NCI-H446 treated with DMSO at 0.1 percent for 48 hours (cell line): ENCODE measurements at regions not wholly inside any gene's neighbourhood (a gene's known extent, or its start where the extent isn't known, plus 50 kb on each side); places are given as distances from the start of the nearest gene placed in this dataset.
A peak's percentile ranks its signal among the peaks of the same experiment; 100 is the strongest.
"Not testable (repeated sequence)": the region's sequence is repeated elsewhere in the genome, so short reads cannot be mapped to it uniquely, and the experiment has no call there.

Source experiments
- DNase-seq: peaks from one replicate; lab custom pipeline; 2025; lab: John Stamatoyannopoulos, UW

DNA sequence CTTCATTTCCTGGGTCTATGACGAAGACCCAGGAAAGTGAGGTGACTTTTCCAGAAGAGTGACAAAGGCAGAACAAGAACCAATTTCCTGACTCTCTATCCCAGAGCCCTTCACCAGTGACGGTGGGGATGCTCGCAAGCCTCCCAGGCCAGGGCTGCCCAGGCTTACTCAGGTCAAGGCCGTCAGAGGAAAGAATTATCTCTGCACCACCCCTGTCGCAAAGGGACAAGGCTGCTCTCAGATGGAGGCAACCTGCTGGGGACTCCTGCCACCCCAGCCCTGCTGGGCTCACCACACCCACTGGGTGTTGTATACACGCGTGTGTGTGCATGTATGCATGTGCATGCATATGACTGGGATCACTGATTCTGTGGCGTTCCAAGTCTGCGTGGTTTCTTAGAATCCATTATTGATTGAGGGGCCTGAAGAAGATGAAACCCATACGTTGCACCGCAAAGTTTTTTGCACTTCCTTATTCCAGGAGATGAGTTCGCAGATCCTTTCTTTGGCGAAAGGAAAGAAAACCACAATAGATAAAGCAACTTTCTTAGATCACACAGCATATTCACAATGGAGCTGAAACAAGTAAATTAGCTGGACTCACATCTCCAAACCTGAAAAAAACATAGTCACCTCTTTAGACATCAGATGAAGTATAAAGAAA is 255.8 kb downstream of the RHOU start:
- DNase-seq = no peak

DNA sequence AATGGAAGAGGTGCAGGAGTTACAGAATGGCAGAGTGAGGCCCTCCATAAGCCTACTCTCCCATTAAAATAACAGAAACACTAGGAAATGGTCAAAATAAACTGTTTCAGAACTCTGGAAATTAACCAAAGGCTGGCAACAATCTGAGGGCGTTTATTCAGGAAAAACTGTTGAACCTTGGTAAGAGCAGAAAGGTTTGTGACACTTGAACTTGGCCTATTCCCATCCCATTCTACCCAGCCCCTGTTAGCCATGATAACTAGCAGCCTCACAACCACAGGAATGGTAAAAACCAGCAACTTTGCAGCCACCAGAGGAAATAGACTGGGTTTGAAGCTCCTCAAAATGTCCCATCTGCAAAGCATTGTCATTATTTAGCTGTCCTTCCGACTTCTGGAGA is 256.8 kb downstream of the RHOU start:
- DNase-seq = no peak

DNA sequence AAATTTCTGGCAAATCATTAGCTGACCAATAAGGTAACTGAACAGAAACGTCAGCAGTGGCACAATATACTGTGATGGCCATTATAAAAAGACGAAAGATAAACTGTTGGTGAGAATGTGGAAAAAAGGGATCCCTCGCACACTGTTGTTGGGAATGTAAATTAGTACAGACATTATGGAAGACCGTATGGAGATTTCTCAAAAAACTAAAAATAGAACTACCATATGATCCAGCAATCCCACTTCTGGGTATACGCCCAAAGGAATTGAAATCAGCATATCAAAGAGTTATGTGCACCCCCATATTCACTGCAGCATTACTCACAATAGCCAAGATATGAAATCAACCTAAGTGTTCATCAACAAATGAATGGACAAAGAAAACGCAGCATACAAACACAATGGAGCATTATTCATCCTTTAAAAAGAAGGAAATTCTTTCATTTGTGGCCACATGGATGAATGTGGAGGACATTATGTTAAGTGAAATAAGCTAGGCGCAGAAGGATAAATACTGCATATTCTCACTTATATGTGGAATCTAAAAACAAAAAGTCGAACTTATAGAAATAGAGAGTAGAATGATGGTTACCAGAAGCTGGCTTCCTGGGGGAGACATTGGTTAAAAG is 257.7 kb downstream of the RHOU start:
- DNase-seq = no peak

DNA sequence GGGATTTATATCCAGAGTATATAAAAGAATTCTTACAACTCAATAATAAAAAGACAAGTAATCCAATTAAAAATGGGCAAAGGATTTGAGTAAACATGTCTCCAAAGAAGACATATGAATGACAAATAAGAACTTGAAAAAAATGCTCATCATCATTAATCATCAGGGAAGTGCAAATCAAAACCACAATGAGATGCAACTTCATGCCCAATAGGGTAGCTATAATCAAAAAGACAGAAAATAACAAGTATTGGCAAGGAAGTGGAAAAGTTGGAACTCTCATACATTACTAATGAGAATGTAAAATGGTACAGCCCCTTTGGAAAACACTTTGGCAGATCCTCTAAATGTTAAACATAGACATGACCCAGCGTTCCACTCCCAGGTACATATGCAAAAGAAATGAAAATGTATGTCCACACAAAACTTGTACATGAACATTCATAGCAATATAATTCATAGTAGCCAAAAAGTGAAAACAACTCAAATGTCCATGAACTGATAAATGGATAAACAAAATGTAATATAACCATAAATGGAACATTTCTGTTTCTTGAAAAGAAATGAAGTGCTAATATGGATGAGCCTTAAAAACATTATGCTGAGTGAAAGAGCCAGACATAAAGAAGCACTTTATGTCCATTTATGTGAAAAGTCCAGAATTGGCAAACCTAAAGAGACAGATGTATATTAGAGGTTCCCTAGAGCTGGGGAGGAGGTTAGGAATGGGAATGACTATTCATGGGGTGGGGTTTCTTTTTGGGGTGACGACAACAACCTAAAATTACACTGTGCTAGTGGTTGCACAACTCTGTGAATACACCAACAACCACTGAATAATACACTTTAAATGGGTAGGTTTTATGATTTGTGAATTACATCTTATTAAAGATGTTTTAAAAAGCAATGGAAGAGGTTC is 259.7 kb downstream of the RHOU start:
- peak; percentile 97 for DNase-seq

DNA sequence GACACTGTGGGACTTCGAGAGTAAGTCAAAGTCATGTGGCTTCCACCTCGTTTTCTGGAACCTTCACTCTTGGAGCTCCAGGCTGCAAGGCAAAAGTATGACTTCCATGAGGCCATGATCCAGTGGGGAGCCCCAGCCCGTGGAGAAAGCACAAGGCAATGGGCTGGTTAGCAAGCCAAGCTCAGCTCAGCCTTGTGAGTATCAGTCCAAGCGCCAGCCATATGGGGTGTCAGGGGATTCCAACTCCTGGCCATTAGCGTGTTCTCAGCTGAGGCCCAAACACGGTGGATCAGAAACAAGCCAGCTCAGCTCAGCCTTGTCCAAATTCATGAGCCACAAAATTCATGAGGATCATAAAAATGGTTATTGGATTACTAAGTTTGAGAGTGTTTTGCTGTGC is 261.0 kb downstream of the RHOU start:
- DNase-seq = peak; percentile 81

DNA sequence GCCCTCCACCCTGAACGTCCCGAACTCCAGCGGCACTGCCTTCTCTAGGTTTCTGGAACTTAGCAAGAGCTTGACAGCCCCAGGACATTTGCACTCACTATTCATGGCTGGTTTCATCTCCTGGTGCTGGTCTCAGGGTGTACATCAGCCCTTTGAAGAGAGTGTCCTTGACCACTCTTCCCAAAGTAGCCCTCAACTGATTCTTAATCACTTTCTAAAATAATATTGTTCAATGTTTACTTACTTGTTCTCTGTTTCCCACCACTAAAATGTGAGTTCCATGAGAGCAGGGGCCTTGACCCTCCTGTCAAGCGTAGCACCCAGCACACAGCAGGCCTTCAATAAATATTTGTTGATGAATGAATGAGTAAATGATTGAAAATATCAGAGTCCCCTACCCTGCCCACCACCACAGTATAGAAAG is 262.5 kb downstream of the RHOU start:
- DNase-seq = no peak

DNA sequence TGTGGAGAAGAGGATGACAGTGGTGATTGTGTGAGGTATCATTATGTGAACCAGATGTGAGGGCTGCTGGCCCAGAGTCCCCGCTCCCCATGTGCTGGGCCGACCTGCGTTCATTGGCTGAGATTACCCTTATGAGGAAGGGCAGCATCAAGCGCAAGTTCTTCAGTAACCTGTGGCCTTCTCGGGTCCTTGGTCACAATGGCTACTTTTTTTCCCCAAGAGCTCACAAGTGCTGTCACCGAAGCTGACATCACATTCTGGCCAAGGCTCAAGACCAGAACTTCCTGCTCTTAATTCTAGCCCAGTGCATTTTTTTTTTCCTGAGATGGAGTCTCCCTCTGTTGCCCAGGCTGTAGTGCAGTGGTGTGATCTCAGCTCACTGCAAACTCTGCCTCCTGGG is 262.9 kb downstream of the RHOU start:
- no peak for DNase-seq

DNA sequence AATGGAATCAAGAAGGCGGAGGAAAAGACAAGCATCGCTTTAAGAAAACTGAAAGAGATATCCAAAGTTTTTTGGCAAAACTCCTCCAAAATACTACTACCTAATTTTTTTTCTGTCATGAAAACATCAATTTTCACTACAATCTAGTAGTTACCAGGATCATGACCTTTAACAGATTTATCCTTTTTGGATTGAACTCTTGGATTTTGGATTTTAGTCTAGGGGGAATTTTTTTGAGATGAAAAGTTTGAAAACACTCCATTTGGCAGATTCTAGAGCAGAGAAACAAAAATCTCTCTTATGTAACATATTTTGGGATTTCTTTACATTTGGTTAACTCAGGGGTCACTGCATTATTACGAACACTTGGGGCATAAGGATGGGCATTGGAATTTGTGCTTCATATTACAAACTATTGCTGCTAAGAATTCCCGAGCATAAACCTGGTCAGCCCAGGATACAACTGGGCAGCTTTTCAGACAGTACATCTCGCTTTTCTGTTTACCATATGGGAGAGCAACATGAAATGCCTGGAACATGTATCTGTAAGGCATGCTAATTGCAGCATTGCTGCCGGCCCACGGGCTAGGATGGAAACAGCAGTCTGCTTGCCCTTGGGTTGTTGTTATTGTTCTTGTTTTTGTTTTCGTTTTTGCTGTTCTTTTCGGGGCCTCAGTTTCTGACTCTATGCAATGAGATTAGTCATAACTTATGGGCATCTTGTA is 264.3 kb downstream of the RHOU start:
- no peak for DNase-seq

DNA sequence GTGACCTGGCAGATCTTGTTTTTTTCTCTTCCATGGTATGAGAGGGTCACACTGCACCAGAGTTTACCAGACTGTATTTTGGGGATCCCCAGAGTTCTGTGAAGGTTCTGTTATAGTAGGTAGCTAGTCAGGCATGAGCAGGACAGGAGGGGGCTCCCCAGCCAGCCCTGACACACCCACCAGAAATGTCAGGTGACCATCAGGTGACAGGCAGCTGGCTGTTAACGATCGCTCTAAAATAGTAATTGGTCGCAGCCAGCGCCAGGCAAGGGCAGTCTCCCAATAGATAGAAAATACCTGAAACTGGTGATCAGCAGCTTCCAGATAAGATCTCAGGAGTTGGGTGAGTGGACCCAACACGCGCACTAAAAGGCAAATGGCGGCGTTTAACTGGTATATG is 264.9 kb downstream of the RHOU start:
- DNase-seq = no peak

DNA sequence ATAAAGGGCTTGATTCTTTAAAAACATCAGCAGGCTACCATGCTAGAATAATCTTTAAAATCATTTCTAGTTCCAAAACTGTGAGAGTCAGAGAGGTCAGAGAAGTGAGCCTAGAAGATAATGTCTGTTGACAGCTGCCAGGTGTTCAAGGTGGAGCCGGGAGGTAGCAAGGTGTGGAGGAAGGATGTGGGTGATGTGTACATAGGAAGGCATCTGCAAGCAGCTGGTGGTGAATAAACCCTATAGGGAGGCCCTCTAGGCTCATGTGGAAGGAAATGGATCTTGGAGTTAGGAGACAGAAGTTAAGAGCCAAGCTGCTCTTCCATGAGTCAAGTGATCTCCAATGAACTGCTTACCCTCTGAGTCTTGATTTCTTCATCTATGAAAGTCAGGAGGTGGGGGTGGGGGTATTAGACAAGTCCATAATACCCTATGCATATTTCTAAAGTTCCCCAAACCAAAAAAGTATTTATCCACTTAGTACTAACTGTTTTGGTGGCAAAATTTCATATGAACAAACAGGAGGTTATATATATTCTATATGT is 266.3 kb downstream of the RHOU start:
- no peak for DNase-seq

DNA sequence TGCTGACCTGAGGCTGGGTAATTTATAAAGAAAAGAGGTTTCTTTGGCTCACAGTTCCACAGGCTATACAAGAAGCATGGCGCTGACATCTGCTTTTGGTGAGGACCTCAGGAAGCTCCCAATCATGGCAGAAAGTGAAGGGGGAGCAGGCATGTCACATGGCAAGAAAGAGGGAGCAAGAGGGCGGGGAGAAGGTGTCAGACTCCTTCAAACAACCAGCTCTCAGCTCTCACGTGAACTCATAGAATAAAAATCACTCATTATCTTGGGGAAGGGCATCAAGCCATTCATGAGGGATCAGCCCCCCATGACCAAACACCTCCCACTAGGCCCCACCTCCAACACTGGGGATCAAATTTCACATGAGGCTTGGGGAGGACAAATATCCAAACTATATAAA is 266.8 kb downstream of the RHOU start:
- no peak for DNase-seq

DNA sequence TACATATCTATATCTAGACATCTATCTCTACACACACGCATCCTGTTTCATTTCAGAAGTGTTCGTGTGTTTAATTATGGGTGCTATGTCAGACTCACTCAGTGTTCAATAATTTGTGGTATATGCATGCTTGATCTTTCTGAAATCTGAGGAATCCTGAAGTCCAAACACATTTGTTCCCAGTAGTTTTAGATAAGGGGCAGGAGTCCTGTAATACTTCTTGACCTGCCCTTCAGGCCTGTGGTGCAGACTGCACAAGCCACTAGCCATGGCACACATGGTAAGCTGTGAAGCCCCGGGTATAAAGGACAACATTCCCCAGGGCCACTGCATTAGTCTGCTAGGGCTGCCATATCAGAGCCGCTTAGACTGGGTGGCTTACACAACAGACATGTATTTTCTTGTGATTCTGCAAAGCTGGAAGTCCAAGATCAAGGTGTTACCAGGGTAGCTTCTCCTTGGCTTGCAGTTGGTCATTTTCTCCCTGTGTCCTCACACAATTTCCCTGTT is 267.2 kb downstream of the RHOU start:
- DNase-seq = no peak

DNA sequence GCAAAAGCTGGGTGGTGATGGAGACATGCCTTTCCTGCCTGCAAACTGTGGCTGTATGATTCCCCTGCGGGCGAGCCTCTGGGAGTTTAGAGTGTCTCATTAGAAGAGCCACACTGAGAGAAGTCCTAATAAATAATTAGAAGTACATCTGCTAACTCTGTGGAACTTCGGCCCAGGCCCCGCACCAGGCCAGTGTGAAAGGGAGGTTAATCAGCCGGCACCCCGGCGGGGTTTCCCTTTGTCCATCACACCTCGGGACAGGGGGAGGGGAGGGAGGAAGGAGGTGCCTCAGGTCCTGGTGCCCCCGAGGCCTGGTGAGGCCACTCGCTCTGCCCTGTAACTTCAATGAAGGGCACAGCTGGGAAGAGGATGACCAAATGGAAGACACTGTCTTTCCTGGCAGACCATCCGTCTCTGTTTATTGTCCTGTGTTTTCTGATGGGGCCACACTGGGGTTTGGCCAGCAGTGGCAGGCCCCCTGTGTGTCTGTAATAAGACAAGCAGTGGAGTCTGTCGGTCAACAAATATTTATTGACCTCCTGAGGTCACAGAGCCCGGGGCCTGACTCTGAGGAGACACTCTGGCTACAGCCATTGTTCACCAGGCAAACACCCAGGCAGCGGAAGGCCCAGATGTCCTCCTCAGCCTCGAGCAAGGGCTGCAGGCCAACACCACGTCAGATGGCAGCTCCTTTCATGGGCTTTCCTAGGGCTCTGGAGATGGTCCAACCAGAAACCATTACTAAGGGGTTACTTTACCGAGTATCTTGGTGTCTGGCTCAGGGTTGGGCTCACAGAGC is 267.5 kb upstream of the RAB4A start:
- peak; percentile 98 for DNase-seq

DNA sequence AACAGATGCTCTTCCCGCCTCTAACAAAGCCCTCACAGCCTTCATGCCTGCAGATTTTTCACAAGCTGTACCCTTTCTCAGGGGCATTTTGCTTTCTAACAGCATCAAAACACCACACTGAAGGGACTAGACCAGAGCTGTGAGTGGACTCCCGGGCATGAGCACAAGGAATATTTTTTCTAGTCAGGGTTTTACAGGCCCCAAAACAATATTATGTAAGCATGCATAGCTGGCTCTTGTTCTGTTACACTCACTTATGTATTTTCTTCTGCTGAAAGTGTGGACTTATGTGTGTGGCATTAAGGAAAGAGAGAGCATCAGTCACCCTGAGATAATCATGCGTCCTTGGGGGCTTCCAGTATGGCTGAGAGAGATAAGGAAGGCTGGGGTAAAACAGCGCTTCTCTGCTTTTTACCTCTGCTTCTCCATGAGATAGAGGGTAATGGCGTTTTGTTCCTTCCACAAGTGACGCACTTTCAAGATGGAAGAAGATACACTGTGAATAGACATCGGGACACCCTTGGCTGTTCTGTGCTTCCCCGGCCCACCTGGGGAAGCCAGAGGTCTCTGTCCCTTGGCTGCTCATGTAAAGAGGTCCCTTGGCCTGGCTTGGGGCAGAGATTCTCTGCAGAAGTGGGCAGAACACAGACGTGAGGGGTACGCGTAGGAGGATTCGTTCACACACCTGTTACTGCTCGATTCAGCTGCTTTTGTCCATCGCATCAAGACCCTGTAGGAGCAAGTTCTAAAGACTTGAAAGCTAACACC is 266.7 kb upstream of the RAB4A start:
- no peak for DNase-seq

DNA sequence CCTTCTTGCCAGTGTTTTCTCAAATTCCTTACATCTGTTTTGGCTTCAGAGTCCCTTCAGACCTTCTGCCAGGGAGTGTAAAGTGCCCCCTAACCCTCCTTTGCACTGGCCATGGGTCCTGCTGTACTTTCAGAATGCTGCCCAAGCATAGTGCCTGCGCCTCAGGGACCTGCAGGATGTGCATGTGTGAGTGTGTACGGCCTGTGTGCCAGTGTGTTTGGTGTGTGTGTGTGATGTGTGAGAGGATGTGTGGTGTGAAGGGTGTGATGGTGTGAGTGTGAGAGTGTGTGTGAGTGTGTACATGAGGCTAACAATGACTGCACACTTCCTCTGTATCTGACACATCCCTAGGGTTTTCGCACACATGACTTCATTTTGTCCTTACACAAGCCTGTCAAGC is 265.8 kb upstream of the RAB4A start:
- no peak for DNase-seq

DNA sequence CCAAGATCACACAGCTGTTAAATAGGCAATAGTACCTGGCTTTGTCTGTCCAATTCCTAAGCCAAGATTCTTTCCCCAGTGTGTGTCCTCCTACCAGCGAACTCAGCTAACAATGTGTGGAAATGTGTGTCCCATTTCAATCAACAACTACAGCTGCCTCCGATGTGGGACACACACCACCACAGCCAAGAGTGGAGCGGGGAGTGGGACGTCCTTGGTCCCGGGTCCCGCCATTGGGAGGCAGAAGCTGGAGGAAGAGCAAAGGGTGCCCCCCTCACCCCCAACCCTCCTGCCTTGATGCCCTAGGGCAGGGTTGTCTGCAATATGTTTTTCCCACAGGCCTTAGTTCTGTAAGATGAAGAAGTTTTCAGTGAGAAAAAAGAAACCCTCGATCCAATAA is 265.4 kb upstream of the RAB4A start:
- DNase-seq = no peak

DNA sequence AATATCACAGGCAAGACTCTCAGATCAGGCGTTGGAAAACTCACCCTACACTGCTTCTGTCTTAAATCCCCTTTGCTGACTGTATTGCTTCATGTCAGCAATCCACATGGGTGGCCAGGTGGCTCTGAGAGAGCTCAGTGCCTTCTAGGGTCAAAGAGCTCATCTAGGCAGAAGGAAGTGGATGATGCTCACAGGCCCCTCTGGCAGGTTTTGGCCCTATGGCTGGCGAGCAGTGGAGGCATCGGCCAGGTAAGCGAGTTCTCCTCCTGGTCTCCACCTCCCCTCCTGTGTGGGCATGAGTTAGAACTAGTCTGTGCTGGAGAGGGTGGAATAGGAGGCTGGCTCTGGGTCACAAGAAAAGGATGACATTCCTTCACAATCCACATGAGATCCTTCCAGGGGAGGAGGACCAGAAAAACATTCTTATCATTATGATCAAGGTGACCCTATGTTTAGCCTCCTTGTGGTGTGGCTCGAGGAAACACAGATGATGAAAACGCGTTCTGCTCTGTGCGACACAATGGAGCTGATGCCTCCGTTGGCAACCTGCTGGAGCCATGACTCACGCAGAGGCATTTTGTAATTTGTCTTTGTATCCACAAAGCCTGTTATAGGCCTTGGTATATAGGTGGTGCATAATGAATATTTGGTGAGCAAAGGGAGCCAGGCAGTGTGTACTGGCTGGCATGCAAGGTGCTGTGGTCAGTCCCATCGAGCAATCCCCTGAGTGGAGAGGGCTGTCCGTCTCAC is 264.6 kb upstream of the RAB4A start:
- no peak for DNase-seq

DNA sequence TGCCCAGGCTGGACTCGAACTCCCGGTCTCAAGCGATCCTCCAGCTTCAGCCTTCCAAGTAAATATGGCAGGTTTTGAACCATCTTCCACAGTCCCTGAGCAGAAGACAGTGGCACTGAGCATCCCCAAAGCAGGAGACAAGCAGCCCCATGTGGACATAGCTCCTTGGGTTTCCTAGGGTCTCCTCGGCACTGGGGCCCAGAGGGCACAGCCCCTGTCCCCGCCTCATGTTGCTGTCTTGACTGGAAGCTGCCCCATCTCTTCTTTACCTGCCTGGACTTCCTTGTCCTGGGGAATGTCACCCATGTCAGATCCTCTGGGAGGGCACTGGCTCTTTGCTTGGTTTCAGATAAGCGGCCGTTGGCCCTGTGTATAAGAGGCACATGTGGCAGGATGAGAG is 263.7 kb upstream of the RAB4A start:
- no peak for DNase-seq

DNA sequence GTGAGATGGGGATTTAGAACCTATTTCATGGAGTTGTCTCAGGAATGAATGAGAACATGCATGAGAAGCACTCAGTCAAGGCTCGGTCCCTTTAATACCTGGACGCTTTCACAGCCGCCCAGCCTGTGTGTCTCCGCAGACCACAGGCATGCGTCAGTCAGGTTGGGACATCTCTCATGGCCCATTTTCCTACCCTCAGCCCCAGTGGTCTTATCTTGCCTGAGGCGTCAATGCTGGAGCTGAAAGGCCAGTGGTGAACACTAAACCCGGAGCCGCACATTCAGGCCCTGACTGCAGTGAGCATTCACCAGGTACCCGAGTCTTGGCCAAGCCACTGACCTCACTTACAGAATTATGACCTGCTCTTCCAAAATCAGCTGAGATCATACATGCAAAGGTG is 263.2 kb upstream of the RAB4A start:
- no peak for DNase-seq

DNA sequence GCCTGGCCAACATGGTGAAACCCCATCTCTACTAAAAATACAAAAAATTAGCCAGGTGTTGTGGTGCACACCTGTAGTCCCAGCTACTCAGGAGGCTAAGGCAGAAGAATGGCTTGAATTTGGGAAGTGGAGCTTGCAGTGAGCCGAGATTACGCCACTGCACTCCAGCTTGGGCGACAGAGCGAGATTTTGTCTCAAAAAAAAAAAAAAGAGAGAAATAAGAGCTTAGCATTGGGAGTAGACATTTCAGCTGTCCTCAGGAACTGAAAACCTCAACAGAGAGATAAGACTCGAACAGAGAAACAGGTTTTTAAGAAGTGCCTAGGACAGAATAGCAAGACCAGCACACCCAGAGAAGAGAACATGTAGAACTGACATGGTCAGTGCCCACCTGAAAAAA is 262.6 kb upstream of the RAB4A start:
- DNase-seq = not testable (repeated sequence)
